ENCODE measurements at regions not wholly inside any gene's neighbourhood (a gene's known extent, or its start where the extent isn't known, plus 50 kb on each side); places are given as distances from the start of the nearest gene placed in this dataset.

DNA sequence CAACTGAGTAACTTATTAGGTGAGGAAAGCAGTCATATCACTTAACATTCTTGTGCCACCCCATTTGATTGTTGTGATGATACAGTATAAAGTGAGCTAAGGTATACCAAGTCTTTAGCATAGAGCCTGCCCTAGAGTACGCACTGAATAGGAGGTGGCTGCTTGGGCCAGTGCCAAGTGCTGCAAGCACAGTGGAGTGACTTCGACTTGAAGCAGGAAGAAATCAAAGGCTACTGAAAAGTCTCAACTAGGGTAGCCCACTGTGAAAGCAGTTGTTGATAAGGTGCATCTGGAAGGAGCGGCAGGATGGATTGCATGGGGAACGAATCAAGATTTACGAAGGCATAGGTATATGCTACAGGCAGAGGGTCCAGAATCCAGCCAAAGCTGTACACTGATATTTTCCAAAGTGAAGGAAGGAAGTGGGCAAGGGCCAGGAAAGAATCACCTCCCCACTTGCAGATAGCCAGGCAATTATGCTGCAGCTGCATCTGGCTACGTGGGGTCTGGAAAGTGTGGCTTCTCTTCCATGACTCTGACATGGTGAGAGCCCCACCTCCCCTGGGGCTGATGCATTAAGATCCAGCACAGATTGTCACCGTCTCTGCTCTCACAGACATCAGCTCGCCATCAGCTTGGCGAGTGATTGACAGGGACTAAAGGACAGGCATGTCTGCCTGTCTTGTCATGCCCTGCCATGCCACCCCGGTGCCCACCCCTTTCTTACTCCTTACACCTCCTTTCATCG lies 287.0 kb upstream of the PLXNA2 start:
- no peak overlapping the region for H3K27ac ChIP-seq (ENCODE audit: extremely low read depth, low read depth, low read length)
- no peaks in the 10 kb centered on the region for H3K4me1 ChIP-seq (ENCODE audit: control insufficient read depth, insufficient read depth, low read length)
- no peaks in the 10 kb centered on the region for H3K36me3 ChIP-seq (ENCODE audit: control insufficient read depth in 2 of 2, insufficient read depth in 1 of 2, low read length in 2 of 2)
- ChIA-PET POLR2A (no interaction called here), CTCF (no interaction called here)
- no peak overlapping the region for H3K4me3 ChIP-seq (ENCODE audit: low read depth, low read length)
- TF ChIP-seq SALL2 (tag by site-specific recombination; IDR thresholded peaks at IDR 0.05; ENCODE audit: borderline replicate concordance) (no peak), GLIS1 (tag by site-specific recombination; IDR thresholded peaks at IDR 0.05) (no peak)
- H3K9me3 ChIP-seq (ENCODE audit: control insufficient read depth, insufficient read depth, low read depth, low read length): no peaks in the 10 kb centered on the region

DNA sequence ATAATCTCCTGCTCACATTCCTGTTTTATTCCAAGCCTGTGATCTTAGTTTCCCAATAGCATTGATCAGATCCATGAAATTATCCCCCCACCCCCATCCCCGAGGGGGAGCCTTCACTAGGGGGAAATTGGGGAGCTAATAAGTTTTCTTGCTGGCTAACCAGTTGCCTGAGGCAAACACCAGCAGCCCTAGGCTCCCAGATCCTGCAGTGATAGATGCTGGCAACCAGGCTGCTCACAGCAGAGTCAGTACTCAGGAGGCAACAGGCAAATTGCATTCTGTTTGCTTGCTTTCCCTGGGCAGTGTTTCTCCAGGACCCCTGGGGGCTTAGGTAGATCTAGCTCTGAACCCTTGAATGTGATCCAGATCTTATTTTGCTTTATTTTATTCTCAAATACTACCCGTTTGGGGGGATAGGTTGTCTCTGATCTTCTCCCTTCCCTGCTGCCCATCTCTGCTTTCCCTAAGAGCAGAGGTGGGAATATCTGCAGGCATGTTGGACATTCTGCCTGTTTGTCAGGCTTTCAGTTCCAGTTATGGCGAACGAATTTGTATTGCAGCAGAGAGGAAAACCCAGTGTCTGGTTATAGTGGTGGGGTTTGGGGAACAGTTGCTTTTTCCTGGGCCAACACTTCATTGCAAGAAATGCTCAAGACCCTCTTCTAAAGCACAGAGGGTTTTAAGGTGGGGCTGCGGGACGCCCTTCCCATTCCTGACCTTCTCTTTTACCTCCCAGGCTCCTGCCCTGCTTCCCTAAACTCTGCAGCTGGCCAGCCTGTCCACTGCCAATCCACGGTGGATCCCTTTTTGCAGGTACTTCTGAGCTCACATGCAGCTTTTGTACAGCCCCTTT lies 289.8 kb upstream of the PLXNA2 start:
- Histone ChIP-seq H3K36me3 (ENCODE audit: control insufficient read depth in 2 of 2, insufficient read depth in 1 of 2, low read length in 2 of 2) (no peaks in the 10 kb centered on the region), H3K9me3 (ENCODE audit: control insufficient read depth, insufficient read depth, low read depth, low read length) (no peaks in the 10 kb centered on the region), H3K4me1 (ENCODE audit: control insufficient read depth, insufficient read depth, low read length) (no peaks in the 10 kb centered on the region), H3K4me3 (ENCODE audit: low read depth, low read length) (no peak overlapping the region), H3K27ac (ENCODE audit: extremely low read depth, low read depth, low read length) (no peak overlapping the region)
- POLR2A ChIA-PET: no interaction called here
- CTCF ChIA-PET: interaction anchor here (0.7 kb wide), 2 partner anchors 58 to 153 kb away, joined by 3 to 6 read pairs; no protein-coding TSS in a partner anchor
- TF ChIP-seq MYNN (tag by site-specific recombination; IDR thresholded peaks at IDR 0.05; ENCODE audit: borderline replicate concordance) (no peak), ZNF423 (tag by site-specific recombination; IDR thresholded peaks at IDR 0.05) (no peak), SETDB1 (IDR thresholded peaks at IDR 0.05; ENCODE audit: insufficient read length, low read length) (no peak), ZNF571 (tag by site-specific recombination; IDR thresholded peaks at IDR 0.05) (no peak), ZNF354C (tag by site-specific recombination; IDR thresholded peaks at IDR 0.05; ENCODE audit: borderline replicate concordance, low read depth) (no peak), KLF7 (tag by site-specific recombination; IDR thresholded peaks at IDR 0.05; ENCODE audit: borderline replicate concordance) (no peak), GLIS2 (tag by site-specific recombination; IDR thresholded peaks at IDR 0.05) (no peak)
- TF ChIP-seq, protein P1, sequence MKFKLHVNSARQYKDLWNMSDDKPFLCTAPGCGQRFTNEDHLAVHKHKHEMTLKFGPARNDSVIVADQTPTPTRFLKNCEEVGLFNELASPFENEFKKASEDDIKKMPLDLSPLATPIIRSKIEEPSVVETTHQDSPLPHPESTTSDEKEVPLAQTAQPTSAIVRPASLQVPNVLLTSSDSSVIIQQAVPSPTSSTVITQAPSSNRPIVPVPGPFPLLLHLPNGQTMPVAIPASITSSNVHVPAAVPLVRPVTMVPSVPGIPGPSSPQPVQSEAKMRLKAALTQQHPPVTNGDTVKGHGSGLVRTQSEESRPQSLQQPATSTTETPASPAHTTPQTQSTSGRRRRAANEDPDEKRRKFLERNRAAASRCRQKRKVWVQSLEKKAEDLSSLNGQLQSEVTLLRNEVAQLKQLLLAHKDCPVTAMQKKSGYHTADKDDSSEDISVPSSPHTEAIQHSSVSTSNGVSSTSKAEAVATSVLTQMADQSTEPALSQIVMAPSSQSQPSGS (tag by site-specific recombination; IDR thresholded peaks at IDR 0.05; ENCODE audit: low read depth): no peak
- TF ChIP-seq, protein P2, sequence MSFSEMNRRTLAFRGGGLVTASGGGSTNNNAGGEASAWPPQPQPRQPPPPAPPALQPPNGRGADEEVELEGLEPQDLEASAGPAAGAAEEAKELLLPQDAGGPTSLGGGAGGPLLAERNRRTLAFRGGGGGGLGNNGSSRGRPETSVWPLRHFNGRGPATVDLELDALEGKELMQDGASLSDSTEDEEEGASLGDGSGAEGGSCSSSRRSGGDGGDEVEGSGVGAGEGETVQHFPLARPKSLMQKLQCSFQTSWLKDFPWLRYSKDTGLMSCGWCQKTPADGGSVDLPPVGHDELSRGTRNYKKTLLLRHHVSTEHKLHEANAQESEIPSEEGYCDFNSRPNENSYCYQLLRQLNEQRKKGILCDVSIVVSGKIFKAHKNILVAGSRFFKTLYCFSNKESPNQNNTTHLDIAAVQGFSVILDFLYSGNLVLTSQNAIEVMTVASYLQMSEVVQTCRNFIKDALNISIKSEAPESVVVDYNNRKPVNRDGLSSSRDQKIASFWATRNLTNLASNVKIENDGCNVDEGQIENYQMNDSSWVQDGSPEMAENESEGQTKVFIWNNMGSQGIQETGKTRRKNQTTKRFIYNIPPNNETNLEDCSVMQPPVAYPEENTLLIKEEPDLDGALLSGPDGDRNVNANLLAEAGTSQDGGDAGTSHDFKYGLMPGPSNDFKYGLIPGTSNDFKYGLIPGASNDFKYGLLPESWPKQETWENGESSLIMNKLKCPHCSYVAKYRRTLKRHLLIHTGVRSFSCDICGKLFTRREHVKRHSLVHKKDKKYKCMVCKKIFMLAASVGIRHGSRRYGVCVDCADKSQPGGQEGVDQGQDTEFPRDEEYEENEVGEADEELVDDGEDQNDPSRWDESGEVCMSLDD (tag by site-specific recombination; IDR thresholded peaks at IDR 0.05): no peak
- TF ChIP-seq, protein P3, sequence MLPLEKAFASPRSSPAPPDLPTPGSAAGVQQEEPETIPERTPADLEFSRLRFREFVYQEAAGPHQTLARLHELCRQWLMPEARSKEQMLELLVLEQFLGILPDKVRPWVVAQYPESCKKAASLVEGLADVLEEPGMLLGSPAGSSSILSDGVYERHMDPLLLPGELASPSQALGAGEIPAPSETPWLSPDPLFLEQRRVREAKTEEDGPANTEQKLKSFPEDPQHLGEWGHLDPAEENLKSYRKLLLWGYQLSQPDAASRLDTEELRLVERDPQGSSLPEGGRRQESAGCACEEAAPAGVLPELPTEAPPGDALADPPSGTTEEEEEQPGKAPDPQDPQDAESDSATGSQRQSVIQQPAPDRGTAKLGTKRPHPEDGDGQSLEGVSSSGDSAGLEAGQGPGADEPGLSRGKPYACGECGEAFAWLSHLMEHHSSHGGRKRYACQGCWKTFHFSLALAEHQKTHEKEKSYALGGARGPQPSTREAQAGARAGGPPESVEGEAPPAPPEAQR (tag by site-specific recombination; IDR thresholded peaks at IDR 0.05): no peak

DNA sequence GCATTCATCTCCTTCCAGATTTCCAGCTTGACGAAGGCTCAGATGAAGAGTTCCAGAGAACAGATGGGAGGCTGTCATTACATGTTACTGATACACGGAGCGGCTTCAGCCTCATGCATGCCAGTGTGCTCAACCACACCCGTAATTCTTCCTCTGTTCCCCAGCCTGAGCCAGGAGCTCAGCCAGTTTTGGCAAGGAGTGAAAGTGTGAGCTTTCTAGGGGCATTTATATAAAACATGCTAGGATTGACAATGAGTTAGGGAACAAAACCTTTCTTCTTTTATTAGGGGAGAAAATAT lies 290.4 kb upstream of the PLXNA2 start:
- ChIA-PET CTCF (interaction anchor here (0.7 kb wide), 1 partner anchor 59 kb away, joined by 6 read pairs; no protein-coding TSS in a partner anchor), POLR2A (no interaction called here)
- Histone ChIP-seq H3K27ac (ENCODE audit: extremely low read depth, low read depth, low read length) (no peak overlapping the region), H3K9me3 (ENCODE audit: control insufficient read depth, insufficient read depth, low read depth, low read length) (no peaks in the 10 kb centered on the region), H3K4me1 (ENCODE audit: control insufficient read depth, insufficient read depth, low read length) (no peaks in the 10 kb centered on the region), H3K4me3 (ENCODE audit: low read depth, low read length) (no peak overlapping the region), H3K36me3 (ENCODE audit: control insufficient read depth in 2 of 2, insufficient read depth in 1 of 2, low read length in 2 of 2) (no peaks in the 10 kb centered on the region)
- TF ChIP-seq, protein P4, sequence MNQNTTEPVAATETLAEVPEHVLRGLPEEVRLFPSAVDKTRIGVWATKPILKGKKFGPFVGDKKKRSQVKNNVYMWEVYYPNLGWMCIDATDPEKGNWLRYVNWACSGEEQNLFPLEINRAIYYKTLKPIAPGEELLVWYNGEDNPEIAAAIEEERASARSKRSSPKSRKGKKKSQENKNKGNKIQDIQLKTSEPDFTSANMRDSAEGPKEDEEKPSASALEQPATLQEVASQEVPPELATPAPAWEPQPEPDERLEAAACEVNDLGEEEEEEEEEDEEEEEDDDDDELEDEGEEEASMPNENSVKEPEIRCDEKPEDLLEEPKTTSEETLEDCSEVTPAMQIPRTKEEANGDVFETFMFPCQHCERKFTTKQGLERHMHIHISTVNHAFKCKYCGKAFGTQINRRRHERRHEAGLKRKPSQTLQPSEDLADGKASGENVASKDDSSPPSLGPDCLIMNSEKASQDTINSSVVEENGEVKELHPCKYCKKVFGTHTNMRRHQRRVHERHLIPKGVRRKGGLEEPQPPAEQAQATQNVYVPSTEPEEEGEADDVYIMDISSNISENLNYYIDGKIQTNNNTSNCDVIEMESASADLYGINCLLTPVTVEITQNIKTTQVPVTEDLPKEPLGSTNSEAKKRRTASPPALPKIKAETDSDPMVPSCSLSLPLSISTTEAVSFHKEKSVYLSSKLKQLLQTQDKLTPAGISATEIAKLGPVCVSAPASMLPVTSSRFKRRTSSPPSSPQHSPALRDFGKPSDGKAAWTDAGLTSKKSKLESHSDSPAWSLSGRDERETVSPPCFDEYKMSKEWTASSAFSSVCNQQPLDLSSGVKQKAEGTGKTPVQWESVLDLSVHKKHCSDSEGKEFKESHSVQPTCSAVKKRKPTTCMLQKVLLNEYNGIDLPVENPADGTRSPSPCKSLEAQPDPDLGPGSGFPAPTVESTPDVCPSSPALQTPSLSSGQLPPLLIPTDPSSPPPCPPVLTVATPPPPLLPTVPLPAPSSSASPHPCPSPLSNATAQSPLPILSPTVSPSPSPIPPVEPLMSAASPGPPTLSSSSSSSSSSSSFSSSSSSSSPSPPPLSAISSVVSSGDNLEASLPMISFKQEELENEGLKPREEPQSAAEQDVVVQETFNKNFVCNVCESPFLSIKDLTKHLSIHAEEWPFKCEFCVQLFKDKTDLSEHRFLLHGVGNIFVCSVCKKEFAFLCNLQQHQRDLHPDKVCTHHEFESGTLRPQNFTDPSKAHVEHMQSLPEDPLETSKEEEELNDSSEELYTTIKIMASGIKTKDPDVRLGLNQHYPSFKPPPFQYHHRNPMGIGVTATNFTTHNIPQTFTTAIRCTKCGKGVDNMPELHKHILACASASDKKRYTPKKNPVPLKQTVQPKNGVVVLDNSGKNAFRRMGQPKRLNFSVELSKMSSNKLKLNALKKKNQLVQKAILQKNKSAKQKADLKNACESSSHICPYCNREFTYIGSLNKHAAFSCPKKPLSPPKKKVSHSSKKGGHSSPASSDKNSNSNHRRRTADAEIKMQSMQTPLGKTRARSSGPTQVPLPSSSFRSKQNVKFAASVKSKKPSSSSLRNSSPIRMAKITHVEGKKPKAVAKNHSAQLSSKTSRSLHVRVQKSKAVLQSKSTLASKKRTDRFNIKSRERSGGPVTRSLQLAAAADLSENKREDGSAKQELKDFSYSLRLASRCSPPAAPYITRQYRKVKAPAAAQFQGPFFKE (tag by site-specific recombination; IDR thresholded peaks at IDR 0.05; ENCODE audit: borderline replicate concordance): no peak
- TF ChIP-seq GFI1B (tag by site-specific recombination; IDR thresholded peaks at IDR 0.05) (no peak), ZNF701 (tag by site-specific recombination; IDR thresholded peaks at IDR 0.05) (no peak)
